Prostate gland (tissue), 2 donors: ENCODE measurements at regions not wholly inside any gene's neighbourhood (a gene's known extent, or its start where the extent isn't known, plus 50 kb on each side); places are given as distances from the start of the nearest gene placed in this dataset.

Experiments
- POLR2A ChIP-seq: fragments of 450-650 bp; IDR thresholded peaks from one replicate; pipeline ENCODE4 v1.6.1; 2016; ENCODE audit warnings: antibody characterized with exemption, mild to moderate bottlenecking
- POLR2AphosphoS5 ChIP-seq: sonication (generic); formaldehyde crosslinking; IDR thresholded peaks from one replicate; pipeline ENCODE4 v1.6.1; 2017; ENCODE audit warnings: antibody characterized with exemption
- TF ChIP-seq, protein P1 (sequence below), 4 experiments: fragments of 200-600 bp in 2 of 4; fragments of 450-650 bp in 2 of 4; sonication (generic) in 2 of 4; IDR thresholded peaks; 1 replicate in 3 of 4; 2 replicates in 1 of 4; pipeline ENCODE4 v1.5.1; 2016 to 2019; ENCODE audit warnings: antibody characterized with exemption in 4 of 4, mild to moderate bottlenecking in 2 of 4, moderate library complexity in 2 of 4

- TF ChIP-seq, protein P1, sequence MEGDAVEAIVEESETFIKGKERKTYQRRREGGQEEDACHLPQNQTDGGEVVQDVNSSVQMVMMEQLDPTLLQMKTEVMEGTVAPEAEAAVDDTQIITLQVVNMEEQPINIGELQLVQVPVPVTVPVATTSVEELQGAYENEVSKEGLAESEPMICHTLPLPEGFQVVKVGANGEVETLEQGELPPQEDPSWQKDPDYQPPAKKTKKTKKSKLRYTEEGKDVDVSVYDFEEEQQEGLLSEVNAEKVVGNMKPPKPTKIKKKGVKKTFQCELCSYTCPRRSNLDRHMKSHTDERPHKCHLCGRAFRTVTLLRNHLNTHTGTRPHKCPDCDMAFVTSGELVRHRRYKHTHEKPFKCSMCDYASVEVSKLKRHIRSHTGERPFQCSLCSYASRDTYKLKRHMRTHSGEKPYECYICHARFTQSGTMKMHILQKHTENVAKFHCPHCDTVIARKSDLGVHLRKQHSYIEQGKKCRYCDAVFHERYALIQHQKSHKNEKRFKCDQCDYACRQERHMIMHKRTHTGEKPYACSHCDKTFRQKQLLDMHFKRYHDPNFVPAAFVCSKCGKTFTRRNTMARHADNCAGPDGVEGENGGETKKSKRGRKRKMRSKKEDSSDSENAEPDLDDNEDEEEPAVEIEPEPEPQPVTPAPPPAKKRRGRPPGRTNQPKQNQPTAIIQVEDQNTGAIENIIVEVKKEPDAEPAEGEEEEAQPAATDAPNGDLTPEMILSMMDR (IDR thresholded peaks at IDR 0.05), result no peak
- TF ChIP-seq POLR2AphosphoS5, result peak; percentile 96
- no peak for TF ChIP-seq POLR2A
Observed at GRCh38 chr22:35477911-35478582, 62.6 kb upstream of the RASD2 start.
